Naive B cell (primary cell): ENCODE measurements at regions not wholly inside any gene's neighbourhood (a gene's known extent, or its start where the extent isn't known, plus 50 kb on each side); places are given as distances from the start of the nearest gene placed in this dataset.

Experiments
- ATAC-seq, 2 donors: fragments of 150-1000 bp; cut with Tn5 transposase; 2 replicates each; pipeline ENCODE4 v1.10.0; 2021; ENCODE audit warnings: low read depth in 2 of 2, mild to moderate bottlenecking in 2 of 2, moderate library complexity in 2 of 2
- DNase-seq: peaks from one replicate; pipeline ENCODE4 v3.0.0; 2022
- H3K27ac Mint-ChIP-seq, 6 donors: one replicate each; pipeline ENCODE4 v1.8.0; 2020 to 2022; ENCODE audit warnings: mild to moderate bottlenecking in 6 of 6, mixed read lengths in 6 of 6, moderate library complexity in 5 of 6, inconsistent platforms in 2 of 6
- H3K27me3 Mint-ChIP-seq, 3 donors: one replicate each; pipeline ENCODE4 v1.8.0; 2021 to 2022; ENCODE audit warnings: mixed read lengths in 3 of 3, mild to moderate bottlenecking in 1 of 3
- H3K36me3 Mint-ChIP-seq, 2 donors: one replicate each; pipeline ENCODE4 v1.8.0; 2020 to 2022; ENCODE audit warnings: mixed read lengths in 2 of 2, inconsistent platforms in 1 of 2, mild to moderate bottlenecking in 1 of 2
- H3K4me1 Mint-ChIP-seq, 3 donors: one replicate each; pipeline ENCODE4 v1.8.0; 2020 to 2022; ENCODE audit warnings: mixed read lengths in 3 of 3, inconsistent platforms in 1 of 3, mild to moderate bottlenecking in 1 of 3, moderate library complexity in 1 of 3
- H3K4me3 Mint-ChIP-seq, 8 donors: one replicate each; pipeline ENCODE4 v1.8.0; 2020 to 2022; ENCODE audit warnings: mild to moderate bottlenecking in 8 of 8, mixed read lengths in 8 of 8, moderate library complexity in 8 of 8, inconsistent platforms in 2 of 8
- H3K9me3 Mint-ChIP-seq, 7 donors: one replicate each; pipeline ENCODE4 v1.8.0; 2020 to 2022; ENCODE audit warnings: mixed read lengths in 7 of 7, mild to moderate bottlenecking in 5 of 7, inconsistent platforms in 2 of 7, moderate library complexity in 1 of 7

DNA sequence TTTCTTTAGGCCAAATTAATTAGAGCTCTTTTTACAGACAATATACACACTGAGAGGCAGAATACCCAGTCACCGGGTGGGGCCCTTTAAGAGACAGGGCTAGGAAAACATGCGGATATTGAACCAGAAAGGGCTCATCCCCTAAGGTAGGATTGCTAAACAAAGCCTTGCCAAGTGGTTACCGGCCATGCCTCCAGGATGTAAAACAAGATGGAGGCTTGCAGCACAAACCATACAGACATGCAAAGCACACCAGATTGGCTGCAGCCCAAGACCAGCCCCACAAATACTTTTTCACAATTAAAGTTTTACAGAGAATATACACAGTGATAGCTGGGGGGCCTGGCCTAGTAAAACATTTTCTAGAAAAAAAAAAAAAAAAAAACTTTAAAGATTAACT is 210.0 kb downstream of the KLHL4 start:
- Mint-ChIP-seq H3K9me3 (peaks cover 0 to 7% (median 1%) of the 10 kb centered on the region in 7 donors), H3K4me1 (no peaks in the 10 kb centered on the region), H3K36me3 (no peaks in the 10 kb centered on the region), H3K4me3 (no peak overlapping the region), H3K27ac (no peak overlapping the region), H3K27me3 (no peaks in the 10 kb centered on the region)
- ATAC-seq (no peak), DNase-seq (no peak)

DNA sequence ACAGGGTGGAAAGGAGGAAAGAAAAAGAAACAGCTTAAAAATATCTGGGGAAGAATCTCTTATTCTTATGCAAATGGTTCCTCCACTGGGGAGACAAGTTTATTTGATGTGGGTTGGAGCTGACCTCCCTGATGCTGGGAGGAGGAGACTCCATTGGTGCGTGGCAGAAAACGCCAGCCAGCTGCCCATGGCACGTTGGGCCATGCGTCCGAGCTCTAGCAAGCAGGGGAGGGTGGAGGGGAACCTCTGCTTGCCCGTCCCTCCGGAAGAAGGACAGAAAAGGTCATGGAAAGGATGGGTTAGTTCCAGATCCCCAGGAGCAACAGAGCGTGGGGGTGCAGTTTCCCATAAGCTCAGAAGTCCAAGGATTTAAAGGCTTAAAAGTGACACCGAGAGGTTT is 210.4 kb downstream of the KLHL4 start:
- Mint-ChIP-seq H3K36me3 (no peaks in the 10 kb centered on the region), H3K27me3 (no peaks in the 10 kb centered on the region), H3K27ac (no peak overlapping the region), H3K4me3 (no peak overlapping the region), H3K4me1 (no peaks in the 10 kb centered on the region), H3K9me3 (peaks cover 0 to 7% (median 0%) of the 10 kb centered on the region in 7 donors)
- no peak for ATAC-seq
- DNase-seq, result no peak

DNA sequence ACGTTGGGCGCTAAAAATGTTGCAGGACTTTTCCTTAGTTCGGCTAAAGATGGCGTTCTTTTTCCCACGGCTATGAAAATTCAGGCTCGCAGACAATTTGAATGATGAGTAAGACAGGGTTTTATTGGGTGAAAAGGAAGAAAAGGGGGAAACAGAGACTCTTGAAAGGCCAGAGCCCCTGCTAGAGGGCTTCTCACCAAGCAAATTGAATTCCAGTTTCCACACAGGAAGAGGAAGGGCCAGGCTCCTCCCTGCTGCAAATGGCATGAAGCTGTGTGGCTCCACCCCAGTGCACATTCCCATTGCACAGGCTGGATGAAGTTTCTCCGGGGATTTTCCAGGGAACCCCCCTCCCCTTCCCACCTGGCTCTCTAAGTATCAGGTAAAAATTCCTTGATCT is 210.9 kb downstream of the KLHL4 start:
- Mint-ChIP-seq H3K4me3 (no peak overlapping the region), H3K27me3 (no peaks in the 10 kb centered on the region), H3K36me3 (no peaks in the 10 kb centered on the region), H3K9me3 (peaks cover 0 to 7% (median 0%) of the 10 kb centered on the region in 7 donors), H3K27ac (no peak overlapping the region), H3K4me1 (no peaks in the 10 kb centered on the region)
- DNase-seq (no peak), ATAC-seq (no peak)

GRCh38 chrX:87732133-87732532 is 214.5 kb downstream of the KLHL4 start:
- H3K27me3 Mint-ChIP-seq, result no peaks in the 10 kb centered on the region
- H3K27ac Mint-ChIP-seq, result no peak overlapping the region
- H3K36me3 Mint-ChIP-seq, result no peaks in the 10 kb centered on the region
- H3K4me3 Mint-ChIP-seq, result no peak overlapping the region
- H3K9me3 Mint-ChIP-seq, result peaks cover 0 to 4% (median 0%) of the 10 kb centered on the region in 7 donors
- ATAC-seq (no peak), DNase-seq (no peak)
- no peaks in the 10 kb centered on the region for H3K4me1 Mint-ChIP-seq

- ATAC-seq, result no peak
- no peaks in the 10 kb centered on the region for H3K4me1 Mint-ChIP-seq
- peaks cover 0 to 4% (median 0%) of the 10 kb centered on the region in 7 donors for H3K9me3 Mint-ChIP-seq
- H3K4me3 Mint-ChIP-seq, result no peak overlapping the region
- H3K27me3 Mint-ChIP-seq, result no peaks in the 10 kb centered on the region
- DNase-seq, result no peak
- H3K36me3 Mint-ChIP-seq, result no peaks in the 10 kb centered on the region
- H3K27ac Mint-ChIP-seq, result peak overlapping the region in 1 of 6 donors; percentile 54
Observed at GRCh38 chrX:87736576-87736975, 219.0 kb downstream of the KLHL4 start.

DNA sequence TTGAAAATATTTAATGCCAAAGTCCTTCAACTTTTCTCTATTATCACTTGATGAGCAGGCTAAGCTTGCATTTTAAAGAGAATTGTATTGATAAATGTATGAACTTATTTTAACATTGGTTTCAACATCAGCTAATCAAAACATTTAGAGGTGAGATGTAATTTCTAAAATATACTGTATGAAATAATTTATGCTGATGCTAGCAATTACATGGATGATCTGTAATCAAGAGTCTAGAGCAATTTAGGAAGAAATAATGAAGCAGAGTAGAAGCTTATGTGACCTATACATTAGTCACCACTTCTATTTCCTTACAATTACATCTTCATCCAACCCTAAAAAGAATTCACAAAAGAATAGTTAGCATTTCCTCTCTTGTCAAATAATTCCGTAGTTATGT is 226.8 kb downstream of the KLHL4 start:
- no peak overlapping the region for H3K27ac Mint-ChIP-seq
- no peaks in the 10 kb centered on the region for H3K4me1 Mint-ChIP-seq

GRCh38 chrX:87755493-87755892 is 237.9 kb downstream of the KLHL4 start:
- Mint-ChIP-seq H3K9me3 (peaks cover 8 to 43% (median 16%) of the 10 kb centered on the region in 7 donors), H3K27ac (no peak overlapping the region), H3K4me1 (no peaks in the 10 kb centered on the region), H3K4me3 (no peak overlapping the region), H3K36me3 (peaks cover 0 to 5% of the 10 kb centered on the region in 2 donors), H3K27me3 (no peaks in the 10 kb centered on the region)
- no peak for ATAC-seq
- no peak for DNase-seq

More for the DNA sequence above, 226.8 kb downstream of the KLHL4 start:
- H3K36me3 Mint-ChIP-seq, result no peaks in the 10 kb centered on the region
- H3K27me3 Mint-ChIP-seq, result no peaks in the 10 kb centered on the region
- DNase-seq (no peak), ATAC-seq (no peak)
- no peak overlapping the region for H3K4me3 Mint-ChIP-seq
- peaks cover 0 to 2% (median 0%) of the 10 kb centered on the region in 7 donors for H3K9me3 Mint-ChIP-seq

GRCh38 chrX:87788976-87789375 is 271.4 kb downstream of the KLHL4 start:
- ATAC-seq, result no peak
- Mint-ChIP-seq H3K9me3 (peaks cover 6 to 27% (median 9%) of the 10 kb centered on the region in 7 donors), H3K4me3 (no peak overlapping the region), H3K4me1 (no peaks in the 10 kb centered on the region), H3K36me3 (no peaks in the 10 kb centered on the region), H3K27ac (no peak overlapping the region), H3K27me3 (no peaks in the 10 kb centered on the region)
- DNase-seq, result no peak

DNA sequence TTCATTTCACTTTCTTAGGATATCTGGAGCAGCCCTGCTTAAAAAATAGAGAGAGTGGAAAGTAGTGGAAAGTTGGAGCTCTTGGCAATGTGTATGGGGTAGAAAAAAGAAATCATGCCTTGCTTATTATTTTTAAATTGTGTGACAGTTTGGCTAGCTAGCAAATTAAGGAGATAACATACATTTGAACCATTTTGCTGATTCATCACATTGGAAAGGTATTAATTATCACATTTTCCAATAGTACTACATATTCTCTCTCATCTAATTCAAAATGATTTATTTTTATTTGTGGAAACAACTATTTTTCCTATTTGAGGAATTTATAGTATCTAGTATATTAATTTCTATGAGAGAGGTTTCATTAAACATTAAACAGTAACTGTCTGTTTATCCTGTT is 280.4 kb downstream of the KLHL4 start:
- ATAC-seq (no peak), DNase-seq (no peak)
- H3K9me3 Mint-ChIP-seq, result peaks cover 0 to 4% (median 0%) of the 10 kb centered on the region in 7 donors
- no peaks in the 10 kb centered on the region for H3K36me3 Mint-ChIP-seq
- no peaks in the 10 kb centered on the region for H3K27me3 Mint-ChIP-seq
- no peak overlapping the region for H3K27ac Mint-ChIP-seq
- no peak overlapping the region for H3K4me3 Mint-ChIP-seq
- no peaks in the 10 kb centered on the region for H3K4me1 Mint-ChIP-seq

DNA sequence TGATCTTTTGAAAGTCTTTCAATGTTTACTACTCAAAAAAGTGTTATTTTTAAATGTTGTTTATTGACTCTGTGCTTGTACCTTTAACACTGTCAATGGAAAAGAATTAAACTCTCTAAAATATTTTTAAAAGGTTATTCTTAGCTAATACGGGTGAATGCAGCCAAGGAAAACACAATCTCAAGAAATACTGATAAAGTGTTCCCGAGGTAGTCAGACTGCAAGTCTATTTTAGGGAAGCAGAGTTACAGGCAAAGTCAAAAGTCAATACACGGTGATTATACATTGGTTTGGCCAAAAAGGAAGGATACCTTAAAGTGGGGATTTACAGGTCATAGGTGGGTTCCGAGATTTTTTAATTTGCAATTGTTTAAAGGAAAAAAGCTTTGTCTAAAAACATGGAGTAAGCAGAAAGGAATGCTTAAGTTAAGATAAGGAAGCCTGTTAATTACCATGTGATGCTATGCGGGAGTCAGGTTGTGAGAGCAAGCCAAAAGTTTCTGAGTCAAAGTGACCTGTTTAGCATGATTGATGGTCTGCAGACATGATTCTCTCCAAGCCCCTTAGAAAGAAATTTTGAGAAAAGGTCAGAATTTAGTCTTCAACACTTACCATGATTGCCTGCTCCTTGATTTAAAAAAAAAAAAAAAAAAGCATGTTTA is 288.4 kb downstream of the KLHL4 start:
- Mint-ChIP-seq H3K36me3 (no peaks in the 10 kb centered on the region), H3K4me3 (no peak overlapping the region), H3K9me3 (peaks cover 0 to 4% (median 0%) of the 10 kb centered on the region in 7 donors), H3K4me1 (no peaks in the 10 kb centered on the region), H3K27me3 (no peaks in the 10 kb centered on the region), H3K27ac (no peak overlapping the region)
- ATAC-seq (no peak), DNase-seq (no peak)

DNA sequence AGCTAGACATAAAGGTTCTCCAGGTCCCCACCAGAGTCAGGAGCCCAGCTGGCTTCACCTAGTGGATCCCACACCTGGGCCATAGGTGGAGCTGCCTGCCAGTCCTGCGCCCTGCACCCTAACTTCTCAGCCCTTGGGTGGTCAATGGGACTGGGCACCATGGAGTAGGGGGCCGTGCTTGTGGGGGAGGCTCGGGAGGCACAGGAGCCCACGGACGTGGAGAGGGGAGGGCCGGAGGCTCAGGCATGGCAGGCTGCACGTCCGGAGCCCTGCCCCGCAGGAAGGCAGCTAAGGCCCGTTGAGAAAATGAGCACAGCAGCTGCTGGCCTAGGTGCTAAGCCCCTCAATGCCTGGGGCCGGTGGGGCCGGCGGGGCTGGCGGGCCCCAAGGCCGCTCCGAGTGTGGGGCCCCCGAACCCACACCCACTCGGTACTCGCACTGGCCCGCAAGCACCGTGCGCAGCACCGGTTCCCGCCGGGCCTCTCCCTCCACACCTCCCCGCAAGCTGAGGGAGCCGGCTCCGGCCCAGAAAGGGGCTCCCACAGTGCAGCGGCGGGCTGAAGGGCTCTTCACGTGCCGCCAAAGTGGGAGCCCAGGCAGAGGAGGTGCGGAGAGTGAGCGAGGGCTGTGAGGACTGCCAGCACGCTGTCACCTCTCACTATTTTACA is 291.1 kb downstream of the KLHL4 start:
- no peaks in the 10 kb centered on the region for H3K27me3 Mint-ChIP-seq
- peaks cover 0 to 4% (median 0%) of the 10 kb centered on the region in 7 donors for H3K9me3 Mint-ChIP-seq
- DNase-seq (no peak), ATAC-seq (no peak)
- H3K4me3 Mint-ChIP-seq, result no peak overlapping the region
- H3K36me3 Mint-ChIP-seq, result no peaks in the 10 kb centered on the region
- no peak overlapping the region for H3K27ac Mint-ChIP-seq
- H3K4me1 Mint-ChIP-seq, result no peaks in the 10 kb centered on the region

GRCh38 chrX:87813566-87813965 is 296.0 kb downstream of the KLHL4 start:
- Mint-ChIP-seq H3K27ac (no peak overlapping the region), H3K27me3 (no peaks in the 10 kb centered on the region), H3K36me3 (no peaks in the 10 kb centered on the region), H3K4me3 (no peak overlapping the region), H3K4me1 (no peaks in the 10 kb centered on the region), H3K9me3 (peaks cover 0 to 4% (median 0%) of the 10 kb centered on the region in 7 donors)
- ATAC-seq (no peak), DNase-seq (no peak)

DNA sequence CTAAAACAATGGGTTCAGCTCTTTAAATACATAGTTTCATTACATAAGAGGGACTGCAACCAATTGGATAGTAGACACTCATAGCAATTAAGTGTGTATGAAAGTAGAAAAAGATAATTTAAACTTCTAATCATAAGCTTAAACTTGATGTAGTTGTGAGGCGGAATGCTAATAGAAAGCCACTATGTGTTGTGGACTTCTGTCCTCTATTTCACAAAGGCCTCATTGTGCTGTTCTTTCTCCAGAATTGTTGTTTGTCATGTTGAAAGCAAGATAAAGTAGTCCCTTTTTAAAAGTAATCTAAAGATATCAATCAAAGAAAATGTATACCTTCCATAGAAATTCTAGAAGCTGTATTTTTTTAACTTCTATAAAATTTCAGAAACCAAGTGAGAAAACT is 329.4 kb downstream of the KLHL4 start:
- H3K36me3 Mint-ChIP-seq, result no peaks in the 10 kb centered on the region
- H3K27me3 Mint-ChIP-seq, result no peaks in the 10 kb centered on the region
- H3K4me3 Mint-ChIP-seq, result no peak overlapping the region
- DNase-seq, result no peak
- H3K27ac Mint-ChIP-seq, result no peak overlapping the region
- ATAC-seq, result no peak
- peaks cover 0 to 21% (median 5%) of the 10 kb centered on the region in 7 donors for H3K9me3 Mint-ChIP-seq
- no peaks in the 10 kb centered on the region for H3K4me1 Mint-ChIP-seq

GRCh38 chrX:87873347-87873941 is 355.8 kb downstream of the KLHL4 start:
- Mint-ChIP-seq H3K27me3 (no peaks in the 10 kb centered on the region), H3K36me3 (no peaks in the 10 kb centered on the region), H3K9me3 (peaks cover 0 to 9% (median 7%) of the 10 kb centered on the region in 7 donors), H3K4me1 (no peaks in the 10 kb centered on the region), H3K27ac (no peak overlapping the region), H3K4me3 (no peak overlapping the region)
- DNase-seq, result no peak
- ATAC-seq, result no peak
